ENCODE measurements at regions not wholly inside any gene's neighbourhood (a gene's known extent, or its start where the extent isn't known, plus 50 kb on each side); places are given as distances from the start of the nearest gene placed in this dataset.

- H3K56ac ChIP-seq (ENCODE audit: insufficient read length, low read depth, low read length), result no peak overlapping the region
- no peak overlapping the region for H3K9ac ChIP-seq (ENCODE audit: extremely low read depth, insufficient read length, low read length)
- Mint-ChIP-seq H3K27ac (no peak overlapping the region), H3K36me3 (ENCODE audit: insufficient read depth in 1 of 3, low read depth in 3 of 3) (no peaks in the 10 kb centered on the region), H3K4me1 (peaks cover 0 to 9% of the 10 kb centered on the region in 2 experiments; a peak in 2 of 4 replicates), H3K27me3 (ENCODE audit: low read depth) (peaks cover 4% of the 10 kb centered on the region), H3K4me3 (no peak overlapping the region), H3K9me3 (no peaks in the 10 kb centered on the region; a peak in 1 of 5 replicates)
- no peaks in the 10 kb centered on the region for H4K20me1 ChIP-seq (ENCODE audit: control insufficient read depth, insufficient read depth, insufficient read length)
- no peaks in the 10 kb centered on the region for H3K79me2 ChIP-seq (ENCODE audit: insufficient read depth, low read length)
- no peak overlapping the region for H3K23ac ChIP-seq (ENCODE audit: insufficient read length, low read depth, low read length)
- H3K14ac ChIP-seq (ENCODE audit: insufficient read depth, low read length), result no peak overlapping the region
- no peak overlapping the region for H3K27ac ChIP-seq (ENCODE audit: insufficient read length, low read depth, low read length)
- no peak overlapping the region for H2BK15ac ChIP-seq (ENCODE audit: low read depth, low read length)
- H3K23me2 ChIP-seq (ENCODE audit: insufficient read length, low read depth, low read length, poor library complexity, severe bottlenecking), result no peaks in the 10 kb centered on the region
- no peak for DNase-seq
- H3T11ph ChIP-seq (ENCODE audit: low read length), result no peak overlapping the region
- no peak overlapping the region for H4K91ac ChIP-seq (ENCODE audit: insufficient read length, low read depth, low read length)
- H2BK120ac ChIP-seq (ENCODE audit: low read depth, low read length, poor library complexity, severe bottlenecking), result no peak overlapping the region
- H4K5ac ChIP-seq (ENCODE audit: insufficient read length, low read depth, low read length), result no peak overlapping the region
- no peak overlapping the region for H2BK5ac ChIP-seq (ENCODE audit: insufficient read length, low read length)
- H3K9me3 ChIP-seq (ENCODE audit: control insufficient read depth, low read depth, low read length), result no peaks in the 10 kb centered on the region
- H3K4me1 ChIP-seq (ENCODE audit: insufficient read depth, low read length), result no peaks in the 10 kb centered on the region; the same call in 1 of the 2 replicates
- H3K4ac ChIP-seq (ENCODE audit: low read depth, low read length), result no peak overlapping the region
- no peak overlapping the region for H2AFZ ChIP-seq (ENCODE audit: low read length)
- H3K18ac ChIP-seq (ENCODE audit: insufficient read length, low read depth, low read length), result no peak overlapping the region
- H2AK5ac ChIP-seq (ENCODE audit: insufficient read length, low read length), result no peak overlapping the region
- H3K4me2 ChIP-seq (ENCODE audit: insufficient read depth, insufficient read length, low read length), result no peak overlapping the region
- no CpG with 5 or more reads among the region's 5 CpGs for WGBS (ENCODE audit: extremely low coverage, insufficient read length, low lambda C conversion rate)
- H2BK20ac ChIP-seq (ENCODE audit: low read depth, low read length, poor library complexity, severe bottlenecking), result no peak overlapping the region
- H4K8ac ChIP-seq (replicated peaks; ENCODE audit: insufficient read length, low read depth, low read length), result no peak overlapping the region
- no peaks in the 10 kb centered on the region for H3K79me1 ChIP-seq (ENCODE audit: insufficient read depth, low read depth, low read length, poor library complexity, severe bottlenecking)
- TF ChIP-seq CTCF (conservative IDR thresholded peaks at IDR 0.05), result no peak
- H3K27me3 ChIP-seq (ENCODE audit: insufficient read depth, low read length), result no peaks in the 10 kb centered on the region
- no peak overlapping the region for H2BK12ac ChIP-seq (ENCODE audit: insufficient read length, low read depth, low read length)
Measured at GRCh38 chr10:130363051-130363450, 226.9 kb downstream of the GLRX3 start.

Data from H9 (cell line).